K562 (cell line): ENCODE measurements at regions not wholly inside any gene's neighbourhood (a gene's known extent, or its start where the extent isn't known, plus 50 kb on each side); places are given as distances from the start of the nearest gene placed in this dataset.
A peak's percentile ranks its signal among the peaks of the same experiment; 100 is the strongest.

Experiments
- ARNT ChIP-seq, 2 experiments: fragments of 450-650 bp; IDR thresholded peaks; 2 replicates each; pipeline ENCODE4 v1.6.1; 2016; ENCODE audit warnings: mild to moderate bottlenecking in 1 of 2
- CBFA2T3 ChIP-seq: fragments of 450-650 bp; IDR thresholded peaks from 2 replicates; pipeline ENCODE4 v1.6.1; 2017
- EHMT2 ChIP-seq: fragments of 450-650 bp; IDR thresholded peaks from 2 replicates; pipeline ENCODE4 v1.6.1; 2018; ENCODE audit warnings: antibody characterized with exemption
- GTF2A2 ChIP-seq: IDR thresholded peaks from 2 replicates; pipeline ENCODE4 v1.6.1; 2016; ENCODE audit warnings: mild to moderate bottlenecking, missing genetic modification characterization, missing compliant biosample characterization
- NCOA1 ChIP-seq: fragments of 450-650 bp; IDR thresholded peaks from 2 replicates; pipeline ENCODE4 v1.6.1; 2016; ENCODE audit warnings: low read depth
- NR2C1 ChIP-seq, 2 experiments: fragments of 450-650 bp; IDR thresholded peaks; 2 replicates each; pipeline ENCODE4 v1.6.1; 2017; ENCODE audit warnings: mild to moderate bottlenecking in 2 of 2, antibody characterized with exemption in 1 of 2, inconsistent platforms in 1 of 2, missing compliant biosample characterization in 1 of 2, missing genetic modification characterization in 1 of 2
- ZBTB7A ChIP-seq: IDR thresholded peaks from 2 replicates; pipeline ENCODE4 v1.6.1; 2011; ENCODE audit warnings: low read depth, mild to moderate bottlenecking, low read length, moderate library complexity, borderline replicate concordance; ENCODE audit not compliant: control insufficient read depth
- ZNF644 ChIP-seq: fragments of 200-800 bp; sonication (Bioruptor generic); IDR thresholded peaks from 2 replicates; pipeline ENCODE4 v1.6.1; 2016; ENCODE audit warnings: low read depth, missing genetic modification characterization, missing compliant biosample characterization
- TF ChIP-seq, protein P1 (sequence below): fragments of 200-800 bp; sonication (Bioruptor generic); IDR thresholded peaks from 2 replicates; pipeline ENCODE4 v1.6.1; 2017; ENCODE audit warnings: missing genetic modification characterization, missing compliant biosample characterization
- TF ChIP-seq, protein P2 (sequence below), 2 experiments: IDR thresholded peaks in 1 of 2; conservative IDR thresholded peaks in 1 of 2; 2 replicates each; pipeline ENCODE4 v1.6.1; 2016; ENCODE audit warnings: low read depth in 2 of 2, mild to moderate bottlenecking in 1 of 2, missing compliant biosample characterization in 1 of 2, missing genetic modification characterization in 1 of 2, moderate library complexity in 1 of 2
- TF ChIP-seq, protein P3 (sequence below): IDR thresholded peaks from 2 replicates; pipeline ENCODE4 v1.6.1; 2011; ENCODE audit warnings: borderline replicate concordance, low read depth, mild to moderate bottlenecking, moderate library complexity, low read length; ENCODE audit not compliant: insufficient read depth, poor library complexity, severe bottlenecking
- TF ChIP-seq, protein P4 (sequence below): fragments of 250-450 bp; sonication (Bioruptor Pico); IDR thresholded peaks from 2 replicates; pipeline ENCODE4 v1.4.0; 2020; ENCODE audit warnings: mild to moderate bottlenecking, moderate library complexity
- TF ChIP-seq, protein P5 (sequence below): sonication (generic); formaldehyde crosslinking; IDR thresholded peaks from 2 replicates; pipeline ENCODE4 v1.8.0; 2022; ENCODE audit warnings: missing genetic modification reagents, mild to moderate bottlenecking, borderline replicate concordance
- TF ChIP-seq, protein P6 (sequence below), 2 experiments: fragments of 250-450 bp in 1 of 2; fragments of 450-650 bp in 1 of 2; sonication (Bioruptor Pico) in 1 of 2; IDR thresholded peaks; 2 replicates each; pipeline versions ENCODE4 v1.6.1 to v1.8.0; 2016 to 2021; ENCODE audit warnings: mild to moderate bottlenecking in 2 of 2, moderate library complexity in 2 of 2, missing compliant biosample characterization in 1 of 2, missing genetic modification characterization in 1 of 2

DNA sequence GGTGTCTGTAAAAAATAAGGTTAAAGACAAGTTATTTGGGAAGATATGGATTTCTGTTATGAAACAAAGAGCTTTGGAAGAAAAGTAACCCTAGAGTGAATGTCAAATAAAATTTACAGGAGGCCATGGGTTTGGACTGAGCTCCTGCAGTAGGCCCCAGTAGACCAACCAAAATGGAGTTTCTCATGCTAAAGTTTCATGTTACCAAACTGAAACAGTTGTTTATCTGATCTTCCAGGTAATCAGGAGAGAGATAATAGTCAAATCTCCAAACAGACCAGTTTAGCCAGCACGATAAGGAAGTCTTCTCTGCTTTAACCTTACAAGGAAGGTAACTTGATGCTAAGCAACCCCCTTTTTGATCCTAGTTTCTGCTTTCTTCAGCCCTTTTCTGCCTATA, 60.7 kb upstream of the ICA1 start (continued):
- TF ChIP-seq, protein P1, sequence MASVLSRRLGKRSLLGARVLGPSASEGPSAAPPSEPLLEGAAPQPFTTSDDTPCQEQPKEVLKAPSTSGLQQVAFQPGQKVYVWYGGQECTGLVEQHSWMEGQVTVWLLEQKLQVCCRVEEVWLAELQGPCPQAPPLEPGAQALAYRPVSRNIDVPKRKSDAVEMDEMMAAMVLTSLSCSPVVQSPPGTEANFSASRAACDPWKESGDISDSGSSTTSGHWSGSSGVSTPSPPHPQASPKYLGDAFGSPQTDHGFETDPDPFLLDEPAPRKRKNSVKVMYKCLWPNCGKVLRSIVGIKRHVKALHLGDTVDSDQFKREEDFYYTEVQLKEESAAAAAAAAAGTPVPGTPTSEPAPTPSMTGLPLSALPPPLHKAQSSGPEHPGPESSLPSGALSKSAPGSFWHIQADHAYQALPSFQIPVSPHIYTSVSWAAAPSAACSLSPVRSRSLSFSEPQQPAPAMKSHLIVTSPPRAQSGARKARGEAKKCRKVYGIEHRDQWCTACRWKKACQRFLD (CRISPR knock-in tag): peak; percentile 60; the same call in 1 of the 2 replicates
- TF ChIP-seq, protein P2, sequence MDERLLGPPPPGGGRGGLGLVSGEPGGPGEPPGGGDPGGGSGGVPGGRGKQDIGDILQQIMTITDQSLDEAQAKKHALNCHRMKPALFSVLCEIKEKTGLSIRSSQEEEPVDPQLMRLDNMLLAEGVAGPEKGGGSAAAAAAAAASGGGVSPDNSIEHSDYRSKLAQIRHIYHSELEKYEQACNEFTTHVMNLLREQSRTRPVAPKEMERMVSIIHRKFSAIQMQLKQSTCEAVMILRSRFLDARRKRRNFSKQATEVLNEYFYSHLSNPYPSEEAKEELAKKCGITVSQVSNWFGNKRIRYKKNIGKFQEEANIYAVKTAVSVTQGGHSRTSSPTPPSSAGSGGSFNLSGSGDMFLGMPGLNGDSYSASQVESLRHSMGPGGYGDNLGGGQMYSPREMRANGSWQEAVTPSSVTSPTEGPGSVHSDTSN (CRISPR knock-in tag; IDR thresholded peaks at IDR 0.05; ENCODE audit: low read depth): no peak
- TF ChIP-seq, protein P2 (tag; conservative IDR thresholded peaks at IDR 0.05; ENCODE audit: low read depth): no peak
- no peak for TF ChIP-seq CBFA2T3
- TF ChIP-seq, protein P3, sequence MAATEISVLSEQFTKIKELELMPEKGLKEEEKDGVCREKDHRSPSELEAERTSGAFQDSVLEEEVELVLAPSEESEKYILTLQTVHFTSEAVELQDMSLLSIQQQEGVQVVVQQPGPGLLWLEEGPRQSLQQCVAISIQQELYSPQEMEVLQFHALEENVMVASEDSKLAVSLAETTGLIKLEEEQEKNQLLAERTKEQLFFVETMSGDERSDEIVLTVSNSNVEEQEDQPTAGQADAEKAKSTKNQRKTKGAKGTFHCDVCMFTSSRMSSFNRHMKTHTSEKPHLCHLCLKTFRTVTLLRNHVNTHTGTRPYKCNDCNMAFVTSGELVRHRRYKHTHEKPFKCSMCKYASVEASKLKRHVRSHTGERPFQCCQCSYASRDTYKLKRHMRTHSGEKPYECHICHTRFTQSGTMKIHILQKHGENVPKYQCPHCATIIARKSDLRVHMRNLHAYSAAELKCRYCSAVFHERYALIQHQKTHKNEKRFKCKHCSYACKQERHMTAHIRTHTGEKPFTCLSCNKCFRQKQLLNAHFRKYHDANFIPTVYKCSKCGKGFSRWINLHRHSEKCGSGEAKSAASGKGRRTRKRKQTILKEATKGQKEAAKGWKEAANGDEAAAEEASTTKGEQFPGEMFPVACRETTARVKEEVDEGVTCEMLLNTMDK: no peak
- no peak for TF ChIP-seq EHMT2
- TF ChIP-seq GTF2A2 (tag): peak; percentile 66; the same call in 1 of the 2 replicates
- no peak for TF ChIP-seq NCOA1
- TF ChIP-seq, protein P4, sequence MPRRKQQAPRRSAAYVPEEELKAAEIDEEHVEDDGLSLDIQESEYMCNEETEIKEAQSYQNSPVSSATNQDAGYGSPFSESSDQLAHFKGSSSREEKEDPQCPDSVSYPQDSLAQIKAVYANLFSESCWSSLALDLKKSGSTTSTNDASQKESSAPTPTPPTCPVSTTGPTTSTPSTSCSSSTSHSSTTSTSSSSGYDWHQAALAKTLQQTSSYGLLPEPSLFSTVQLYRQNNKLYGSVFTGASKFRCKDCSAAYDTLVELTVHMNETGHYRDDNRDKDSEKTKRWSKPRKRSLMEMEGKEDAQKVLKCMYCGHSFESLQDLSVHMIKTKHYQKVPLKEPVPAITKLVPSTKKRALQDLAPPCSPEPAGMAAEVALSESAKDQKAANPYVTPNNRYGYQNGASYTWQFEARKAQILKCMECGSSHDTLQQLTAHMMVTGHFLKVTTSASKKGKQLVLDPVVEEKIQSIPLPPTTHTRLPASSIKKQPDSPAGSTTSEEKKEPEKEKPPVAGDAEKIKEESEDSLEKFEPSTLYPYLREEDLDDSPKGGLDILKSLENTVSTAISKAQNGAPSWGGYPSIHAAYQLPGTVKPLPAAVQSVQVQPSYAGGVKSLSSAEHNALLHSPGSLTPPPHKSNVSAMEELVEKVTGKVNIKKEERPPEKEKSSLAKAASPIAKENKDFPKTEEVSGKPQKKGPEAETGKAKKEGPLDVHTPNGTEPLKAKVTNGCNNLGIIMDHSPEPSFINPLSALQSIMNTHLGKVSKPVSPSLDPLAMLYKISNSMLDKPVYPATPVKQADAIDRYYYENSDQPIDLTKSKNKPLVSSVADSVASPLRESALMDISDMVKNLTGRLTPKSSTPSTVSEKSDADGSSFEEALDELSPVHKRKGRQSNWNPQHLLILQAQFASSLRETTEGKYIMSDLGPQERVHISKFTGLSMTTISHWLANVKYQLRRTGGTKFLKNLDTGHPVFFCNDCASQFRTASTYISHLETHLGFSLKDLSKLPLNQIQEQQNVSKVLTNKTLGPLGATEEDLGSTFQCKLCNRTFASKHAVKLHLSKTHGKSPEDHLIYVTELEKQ (CRISPR knock-in tag): peak; percentile 14; the same call in 1 of the 2 replicates
- TF ChIP-seq ARNT (IDR thresholded peaks at IDR 0.05): no peak
- no peak for TF ChIP-seq ZBTB7A
- peak; percentile 87 for TF ChIP-seq ZNF644
- TF ChIP-seq, protein P5, sequence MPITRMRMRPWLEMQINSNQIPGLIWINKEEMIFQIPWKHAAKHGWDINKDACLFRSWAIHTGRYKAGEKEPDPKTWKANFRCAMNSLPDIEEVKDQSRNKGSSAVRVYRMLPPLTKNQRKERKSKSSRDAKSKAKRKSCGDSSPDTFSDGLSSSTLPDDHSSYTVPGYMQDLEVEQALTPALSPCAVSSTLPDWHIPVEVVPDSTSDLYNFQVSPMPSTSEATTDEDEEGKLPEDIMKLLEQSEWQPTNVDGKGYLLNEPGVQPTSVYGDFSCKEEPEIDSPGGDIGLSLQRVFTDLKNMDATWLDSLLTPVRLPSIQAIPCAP (CRISPR knock-in tag): no peak
- no peak for TF ChIP-seq NR2C1 (IDR thresholded peaks at IDR 0.05)
- TF ChIP-seq NR2C1 (tag; IDR thresholded peaks at IDR 0.05): peak; percentile 69
- TF ChIP-seq, protein P6, sequence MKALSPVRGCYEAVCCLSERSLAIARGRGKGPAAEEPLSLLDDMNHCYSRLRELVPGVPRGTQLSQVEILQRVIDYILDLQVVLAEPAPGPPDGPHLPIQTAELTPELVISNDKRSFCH (CRISPR knock-in tag; IDR thresholded peaks at IDR 0.05): no peak
- TF ChIP-seq, protein P6 (tag; IDR thresholded peaks at IDR 0.05): peak; percentile 75; the same call in 1 of the 2 replicates
